SK-N-SH (cell line): ENCODE measurements at regions not wholly inside any gene's neighbourhood (a gene's known extent, or its start where the extent isn't known, plus 50 kb on each side); places are given as distances from the start of the nearest gene placed in this dataset.

Experiments
- CTCF ChIA-PET: fragments of 300-600, 350-600 bp; formaldehyde crosslinking; extraction: SDS; loops from one replicate; lab custom pipeline; 2021; lab: Yijun Ruan, JAX
- POLR2A ChIA-PET: fragments of 350-600 bp; sonication (Branson Sonifier 250); formaldehyde crosslinking; extraction: SDS; loops from one replicate; lab custom pipeline; 2020; ENCODE audit warnings: antibody characterized with exemption, inconsistent platforms; lab: Yijun Ruan, JAX
- DNase-seq: peaks from one replicate; pipeline ENCODE4 v3.0.0; 2012
- H2AFZ ChIP-seq: fragments of 200-600 bp; sonication (generic); 2 replicates; pipeline ENCODE4 v1.8.1; 2016; ENCODE audit warnings: antibody characterized with exemption, mild to moderate bottlenecking, low read depth
- H3F3A ChIP-seq: fragments of 200-600 bp; sonication (generic); replicated peaks from 2 replicates; pipeline ENCODE3; 2016; ENCODE audit warnings: antibody characterized with exemption, mild to moderate bottlenecking; ENCODE audit not compliant: insufficient read depth
- H3K27ac ChIP-seq, 2 experiments: fragments of 200-500 bp in 1 of 2; fragments of 200-600 bp in 1 of 2; sonication (Bioruptor generic) in 1 of 2; sonication (generic), shearing (Covaris generic) in 1 of 2; 2 replicates each; pipeline versions ENCODE4 v1.5.1 to v1.6.1; 2014 to 2016; ENCODE audit warnings: low read depth in 2 of 2, inconsistent platforms in 1 of 2, low read length in 1 of 2, mild to moderate bottlenecking in 1 of 2, mixed read lengths in 1 of 2
- H3K27me3 ChIP-seq: fragments of 200-600 bp; sonication (generic), shearing (Covaris generic); 2 replicates; pipeline ENCODE4 v1.6.1; 2016; ENCODE audit warnings: mixed run types; ENCODE audit not compliant: insufficient read depth
- H3K36me3 ChIP-seq, 2 experiments: fragments of 200-500 bp in 1 of 2; fragments of 200-600 bp in 1 of 2; sonication (Bioruptor generic) in 1 of 2; sonication (generic) in 1 of 2; replicated peaks in 1 of 2; 2 replicates each; pipeline versions ENCODE3 to v1.5.1; 2014 to 2016; ENCODE audit warnings: low read length in 1 of 2, mild to moderate bottlenecking in 1 of 2; ENCODE audit not compliant: insufficient read depth in 2 of 2, control insufficient read depth in 1 of 2
- H3K4me1 ChIP-seq, 2 experiments: fragments of 200-500 bp in 1 of 2; fragments of 200-600 bp in 1 of 2; sonication (Bioruptor generic) in 1 of 2; sonication (generic), shearing (Covaris generic) in 1 of 2; 2 replicates each; pipeline versions ENCODE4 v1.5.1 to v1.6.1; 2014 to 2016; ENCODE audit warnings: low read depth in 1 of 2, low read length in 1 of 2, mixed run types in 1 of 2; ENCODE audit not compliant: insufficient read depth in 2 of 2, control insufficient read depth in 1 of 2
- H3K4me2 ChIP-seq: fragments of 200-600 bp; sonication (generic), shearing (Covaris generic); 2 replicates; pipeline ENCODE4 v1.6.1; 2017; ENCODE audit warnings: mixed run types
- H3K4me3 ChIP-seq, 2 experiments: fragments of 200-500 bp in 1 of 2; fragments of 200-600 bp in 1 of 2; sonication (Bioruptor generic) in 1 of 2; sonication (generic), shearing (Covaris generic) in 1 of 2; 2 replicates each; pipeline versions ENCODE4 v1.5.1 to v1.8.1; 2014 to 2016; ENCODE audit warnings: low read depth in 2 of 2, inconsistent platforms in 1 of 2, low read length in 1 of 2, mild to moderate bottlenecking in 1 of 2, mixed read lengths in 1 of 2, moderate library complexity in 1 of 2
- H3K79me2 ChIP-seq: fragments of 200-600 bp; sonication (generic); 2 replicates; pipeline ENCODE4 v1.8.1; 2017; ENCODE audit warnings: mild to moderate bottlenecking; ENCODE audit not compliant: insufficient read depth
- H3K9ac ChIP-seq: fragments of 200-600 bp; sonication (generic); 2 replicates; pipeline ENCODE4 v1.6.1; 2017; ENCODE audit warnings: mixed run types
- H3K9me2 ChIP-seq: fragments of 200-600 bp; sonication (generic); 2 replicates; pipeline ENCODE4 v1.6.1; 2017; ENCODE audit warnings: mixed run types
- H3K9me3 ChIP-seq: fragments of 200-600 bp; sonication (generic); 2 replicates; pipeline ENCODE4 v1.6.1; 2017; ENCODE audit warnings: mixed run types, mild to moderate bottlenecking, moderate library complexity
- H4K20me1 ChIP-seq: fragments of 200-600 bp; sonication (generic); 2 replicates; pipeline ENCODE4 v1.6.1; 2017; ENCODE audit warnings: mild to moderate bottlenecking, mixed run types; ENCODE audit not compliant: insufficient read depth
- ELF1 ChIP-seq: IDR thresholded peaks from 2 replicates; pipeline ENCODE4 v1.4.0; 2012
- EP300 ChIP-seq, 2 experiments: IDR thresholded peaks; 2 replicates each; pipeline versions ENCODE4 v1.4.0 to v1.6.1; 2012; ENCODE audit warnings: borderline replicate concordance in 1 of 2, low read depth in 1 of 2, low read length in 1 of 2
- EZH2phosphoT487 ChIP-seq: fragments of 200-600 bp; sonication (generic); IDR thresholded peaks from 2 replicates; pipeline ENCODE4 v1.6.1; 2017; ENCODE audit warnings: low read depth, mixed run types, mild to moderate bottlenecking, antibody characterized with exemption, moderate library complexity, borderline replicate concordance
- JUND ChIP-seq: IDR thresholded peaks from 2 replicates; pipeline ENCODE4 v1.4.0; 2012
- PBX3 ChIP-seq: IDR thresholded peaks from 2 replicates; pipeline ENCODE4; 2012
- POLR2AphosphoS5 ChIP-seq: IDR thresholded peaks from 2 replicates; pipeline ENCODE4 v1.6.1; 2012; ENCODE audit warnings: low read depth, low read length
- RAD21 ChIP-seq: IDR thresholded peaks from 2 replicates; pipeline ENCODE4 v1.6.1; 2012; ENCODE audit warnings: mild to moderate bottlenecking, low read length
- SIN3A ChIP-seq: IDR thresholded peaks from 2 replicates; pipeline ENCODE4 v1.6.1; 2012; ENCODE audit warnings: low read depth, mild to moderate bottlenecking, low read length, moderate library complexity, borderline replicate concordance
- SMC3 ChIP-seq: IDR thresholded peaks from 2 replicates; pipeline ENCODE4 v1.6.1; 2012; ENCODE audit warnings: low read depth, low read length, improper control_type of control experiment
- TF ChIP-seq, protein P1 (sequence below): fragments of 150-350 bp; IDR thresholded peaks from 2 replicates; pipeline ENCODE4 v1.6.1; 2016; ENCODE audit warnings: mild to moderate bottlenecking, low read depth, low read length
- TF ChIP-seq, protein P2 (sequence below): IDR thresholded peaks from 2 replicates; pipeline ENCODE4 v1.4.0; 2012; ENCODE audit warnings: low read depth, borderline replicate concordance

- H3K9me3 ChIP-seq: no peaks in the 10 kb centered on the region
- no peaks in the 10 kb centered on the region for H3K36me3 ChIP-seq
- no peaks in the 10 kb centered on the region for H4K20me1 ChIP-seq
- H3K27ac ChIP-seq: no peak overlapping the region; a peak in 1 of 4 replicates
- no peak overlapping the region for H3K4me2 ChIP-seq
- H3K4me3 ChIP-seq: no peak overlapping the region
- H2AFZ ChIP-seq: no peak overlapping the region
- no peak for DNase-seq
- POLR2A ChIA-PET: no interaction called here
- CTCF ChIA-PET: no interaction called here
- no peaks in the 10 kb centered on the region for H3K79me2 ChIP-seq
- no peaks in the 10 kb centered on the region for H3K9me2 ChIP-seq
- H3F3A ChIP-seq: no peaks in the 10 kb centered on the region
- H3K27me3 ChIP-seq: no peaks in the 10 kb centered on the region
- peaks cover 8 to 17% of the 10 kb centered on the region in 2 experiments; a peak in 3 of 4 replicates for H3K4me1 ChIP-seq
- TF ChIP-seq, protein P1, sequence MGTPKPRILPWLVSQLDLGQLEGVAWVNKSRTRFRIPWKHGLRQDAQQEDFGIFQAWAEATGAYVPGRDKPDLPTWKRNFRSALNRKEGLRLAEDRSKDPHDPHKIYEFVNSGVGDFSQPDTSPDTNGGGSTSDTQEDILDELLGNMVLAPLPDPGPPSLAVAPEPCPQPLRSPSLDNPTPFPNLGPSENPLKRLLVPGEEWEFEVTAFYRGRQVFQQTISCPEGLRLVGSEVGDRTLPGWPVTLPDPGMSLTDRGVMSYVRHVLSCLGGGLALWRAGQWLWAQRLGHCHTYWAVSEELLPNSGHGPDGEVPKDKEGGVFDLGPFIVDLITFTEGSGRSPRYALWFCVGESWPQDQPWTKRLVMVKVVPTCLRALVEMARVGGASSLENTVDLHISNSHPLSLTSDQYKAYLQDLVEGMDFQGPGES: no peak
- peak in 1 of 2 experiments; percentile 25; a peak in 2 of 4 replicates for TF ChIP-seq EP300 (IDR thresholded peaks at IDR 0.05; ENCODE audit: borderline replicate concordance in 1 of 2, low read depth in 1 of 2, low read length in 1 of 2)
- no peak overlapping the region for H3K9ac ChIP-seq
These were observed 461.1 kb upstream of the TGFBR2 start for GRCh38 chr3:30145281-30145680.

- no peaks in the 10 kb centered on the region for H3K36me3 ChIP-seq
- no peaks in the 10 kb centered on the region for H3K27me3 ChIP-seq
- H3K9me2 ChIP-seq: no peaks in the 10 kb centered on the region
- H2AFZ ChIP-seq: no peak overlapping the region
- H3K4me3 ChIP-seq: no peak overlapping the region
- ChIA-PET CTCF (interaction anchor here (0.6 kb wide), 1 partner anchor 135 kb away, joined by 3 read pairs; no protein-coding TSS in a partner anchor), POLR2A (no interaction called here)
- H3F3A ChIP-seq: no peaks in the 10 kb centered on the region
- TF ChIP-seq SMC3 (no peak), ELF1 (no peak), JUND (no peak), POLR2AphosphoS5 (no peak), EZH2phosphoT487 (no peak), SIN3A (no peak), RAD21 (no peak), PBX3 (no peak), EP300 (IDR thresholded peaks at IDR 0.05; ENCODE audit: borderline replicate concordance in 1 of 2, low read depth in 1 of 2, low read length in 1 of 2) (no peak)
- TF ChIP-seq, protein P2, sequence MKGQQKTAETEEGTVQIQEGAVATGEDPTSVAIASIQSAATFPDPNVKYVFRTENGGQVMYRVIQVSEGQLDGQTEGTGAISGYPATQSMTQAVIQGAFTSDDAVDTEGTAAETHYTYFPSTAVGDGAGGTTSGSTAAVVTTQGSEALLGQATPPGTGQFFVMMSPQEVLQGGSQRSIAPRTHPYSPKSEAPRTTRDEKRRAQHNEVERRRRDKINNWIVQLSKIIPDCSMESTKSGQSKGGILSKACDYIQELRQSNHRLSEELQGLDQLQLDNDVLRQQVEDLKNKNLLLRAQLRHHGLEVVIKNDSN: no peak
- TF ChIP-seq, protein P1: no peak
- H3K4me2 ChIP-seq: no peak overlapping the region
- H3K4me1 ChIP-seq: peaks cover 0 to 5% of the 10 kb centered on the region in 2 experiments; a peak in 2 of 4 replicates
- no peak overlapping the region for H3K27ac ChIP-seq
- no peak overlapping the region for H3K9ac ChIP-seq
- H4K20me1 ChIP-seq: no peaks in the 10 kb centered on the region
- no peaks in the 10 kb centered on the region for H3K9me3 ChIP-seq
- H3K79me2 ChIP-seq: no peaks in the 10 kb centered on the region
- no peak for DNase-seq
These were observed 459.4 kb upstream of the TGFBR2 start for GRCh38 chr3:30146978-30147377.
